ENCODE measurements at regions not wholly inside any gene's neighbourhood (a gene's known extent, or its start where the extent isn't known, plus 50 kb on each side); places are given as distances from the start of the nearest gene placed in this dataset.

GRCh38 chr4:81326581-81326980 is 111.6 kb upstream of the PRKG2 start:
- TF ChIP-seq POLR2A (IDR thresholded peaks at IDR 0.05) (no peak), CTCF (IDR thresholded peaks at IDR 0.05) (no peak)
